Esophagus mucosa (tissue), 1 donor: ENCODE measurements at regions not wholly inside any gene's neighbourhood (a gene's known extent, or its start where the extent isn't known, plus 50 kb on each side); places are given as distances from the start of the nearest gene placed in this dataset.
"Not testable (repeated sequence)": the region's sequence is repeated elsewhere in the genome, so short reads cannot be mapped to it uniquely, and the experiment has no call there.

Experiments
- ATAC-seq: fragments of 200-7000 bp; cut with Tn5 transposase; one replicate; pipeline ENCODE4 v1.9.1; 2020
- donor health status: DM: yes; HTN: yes; CAD: no.

- ATAC-seq = no peak
These were observed 623.1 kb downstream of the HTR1B start for GRCh38 chr6:76840041-76840745.

- ATAC-seq = no peak
These were observed 623.8 kb downstream of the HTR1B start for GRCh38 chr6:76839505-76839904.

- ATAC-seq = no peak
These were observed 625.7 kb downstream of the HTR1B start for GRCh38 chr6:76837564-76837963.

GRCh38 chr6:76835695-76836094 is 627.6 kb downstream of the HTR1B start:
- no peak for ATAC-seq

- ATAC-seq = no peak
These were observed 628.0 kb downstream of the HTR1B start for GRCh38 chr6:76835293-76835692.

GRCh38 chr6:76834399-76834798 is 628.9 kb downstream of the HTR1B start:
- ATAC-seq = no peak

- ATAC-seq = no peak
These were observed 632.0 kb downstream of the HTR1B start for GRCh38 chr6:76831299-76831698.

GRCh38 chr6:76823578-76823977 is 639.7 kb downstream of the HTR1B start:
- not testable (repeated sequence) for ATAC-seq

GRCh38 chr6:76818451-76818850 is 644.8 kb downstream of the HTR1B start:
- no peak for ATAC-seq

GRCh38 chr6:76817429-76817828 is 645.9 kb downstream of the HTR1B start:
- no peak for ATAC-seq

- ATAC-seq = no peak
These were observed 648.5 kb downstream of the HTR1B start for GRCh38 chr6:76814496-76815458.

GRCh38 chr6:76810286-76810685 is 653.0 kb downstream of the HTR1B start:
- ATAC-seq = no peak

- ATAC-seq = no peak
These were observed 660.2 kb downstream of the HTR1B start for GRCh38 chr6:76803038-76803580.

GRCh38 chr6:76792394-76792793 is 670.9 kb downstream of the HTR1B start:
- ATAC-seq = no peak

GRCh38 chr6:76790881-76791280 is 672.4 kb downstream of the HTR1B start:
- no peak for ATAC-seq

GRCh38 chr6:76790045-76790796 is 673.1 kb downstream of the HTR1B start:
- no peak for ATAC-seq

- no peak for ATAC-seq
These were observed 673.7 kb downstream of the HTR1B start for GRCh38 chr6:76789580-76789979.

GRCh38 chr6:76788155-76788554 is 675.1 kb downstream of the HTR1B start:
- no peak for ATAC-seq

GRCh38 chr6:76779068-76779467 is 684.2 kb downstream of the HTR1B start:
- ATAC-seq = no peak

GRCh38 chr6:76776876-76777275 is 686.4 kb downstream of the HTR1B start:
- ATAC-seq = no peak

GRCh38 chr6:76774781-76775384 is 688.4 kb downstream of the HTR1B start:
- no peak for ATAC-seq

- ATAC-seq = no peak
These were observed 690.3 kb downstream of the HTR1B start for GRCh38 chr6:76772951-76773350.
